K562 (cell line): ENCODE measurements at regions not wholly inside any gene's neighbourhood (a gene's known extent, or its start where the extent isn't known, plus 50 kb on each side); places are given as distances from the start of the nearest gene placed in this dataset.

Experiments
- ATAC-seq: fragments of 200-7000 bp; cut with Tn5 transposase; 3 replicates; pipeline ENCODE4 v1.9.1; 2020; ENCODE audit warnings: moderate library complexity
- BruUV-seq: library from RNA; stranded (reverse); fragments of 400-500 nt; replicated peaks from 2 replicates; lab custom pipeline; 2021; lab: Mats Ljungman, UMichigan
- CTCF ChIA-PET: fragments of 300-600 bp; formaldehyde crosslinking; extraction: SDS; loops from one replicate; lab custom pipeline; 2021; ENCODE audit warnings: low intra/inter-chr PET ratio; lab: Yijun Ruan, JAX
- POLR2A ChIA-PET: fragments of 300-600, 350-650 bp; sonication (Branson Sonifier 250); formaldehyde crosslinking; extraction: SDS; loops from one replicate; lab custom pipeline; 2021; ENCODE audit warnings: antibody characterized with exemption, inconsistent platforms; lab: Yijun Ruan, JAX
- DNase-seq, 4 experiments: peaks; one replicate each; pipeline versions ENCODE4 v3.0.0 to v3.0.0-alpha.2; 2011 to 2018; ENCODE audit warnings: low spot score in 3 of 4, mixed read lengths in 3 of 4; ENCODE audit errors: extremely low read depth in 1 of 4
- FAIRE-seq: peaks from 2 replicates; lab custom pipeline; 2011; peaks lifted over from hg19 to GRCh38; lab: Jason Lieb, UNC
- H2AFZ ChIP-seq: 2 replicates; pipeline ENCODE4 v1.6.0; 2011; ENCODE audit warnings: low read depth, low read length, control low read depth, inconsistent platforms
- H3K27ac ChIP-seq: fragments of 200-600 bp; 3 replicates; pipeline ENCODE4 v1.8.0; 2011; ENCODE audit warnings: low read depth, mild to moderate bottlenecking, control low read depth, inconsistent platforms, low read length, moderate library complexity, mixed read lengths; ENCODE audit errors: extremely low read depth
- H3K27me3 ChIP-seq, 2 experiments: fragments of 300-600 bp in 1 of 2; 2 replicates in 1 of 2; 3 replicates in 1 of 2; pipeline versions ENCODE4 v1.6.0 to v1.8.0; 2011; ENCODE audit warnings: inconsistent platforms in 2 of 2, low read length in 2 of 2, mild to moderate bottlenecking in 1 of 2, mixed read lengths in 1 of 2, moderate library complexity in 1 of 2; ENCODE audit not compliant: control insufficient read depth in 2 of 2, insufficient read depth in 2 of 2
- H3K36me3 ChIP-seq: fragments of 300-600 bp; 3 replicates; pipeline ENCODE4 v1.8.0; 2011; ENCODE audit warnings: mild to moderate bottlenecking, low read length, inconsistent platforms; ENCODE audit not compliant: control insufficient read depth, insufficient read depth
- H3K4me1 ChIP-seq, 2 experiments: fragments of 200-600 bp in 1 of 2; replicated peaks in 1 of 2; 2 replicates in 1 of 2; 3 replicates in 1 of 2; pipeline versions ENCODE4 v1.5.1 to v1.8.0; 2011; ENCODE audit warnings: inconsistent platforms in 2 of 2, low read length in 2 of 2, mild to moderate bottlenecking in 1 of 2, mixed read lengths in 1 of 2, moderate library complexity in 1 of 2; ENCODE audit not compliant: control insufficient read depth in 2 of 2, insufficient read depth in 2 of 2
- H3K4me2 ChIP-seq: 2 replicates; pipeline ENCODE4 v1.6.1; 2011; ENCODE audit warnings: low read length, control low read depth, inconsistent platforms, mixed read lengths; ENCODE audit not compliant: insufficient read depth
- H3K4me3 ChIP-seq: fragments of 200-600 bp; sonication (generic), shearing (Covaris generic); 2 replicates; pipeline ENCODE4 v1.5.1; 2016; ENCODE audit warnings: control low read depth, inconsistent platforms
- H3K79me2 ChIP-seq: fragments of 200-600 bp; 3 replicates; pipeline ENCODE4 v1.8.0; 2011; ENCODE audit warnings: low read length, inconsistent platforms; ENCODE audit not compliant: control insufficient read depth, insufficient read depth
- H3K9ac ChIP-seq, 2 experiments: 2 replicates each; pipeline versions ENCODE4 v1.6.0 to v1.6.1; 2011; ENCODE audit warnings: low read depth in 2 of 2, low read length in 2 of 2, control low read depth in 1 of 2, inconsistent platforms in 1 of 2, mild to moderate bottlenecking in 1 of 2, mixed read lengths in 1 of 2; ENCODE audit not compliant: insufficient read depth in 1 of 2
- H3K9me1 ChIP-seq: one replicate; pipeline ENCODE4 v1.6.0; 2011; ENCODE audit warnings: inconsistent platforms, mild to moderate bottlenecking, low read length, moderate library complexity; ENCODE audit not compliant: control insufficient read depth, insufficient read depth
- H3K9me3 ChIP-seq: replicated peaks from 2 replicates; pipeline ENCODE4 v1.5.1; 2011; ENCODE audit warnings: low read depth, low read length, inconsistent platforms; ENCODE audit not compliant: control insufficient read depth, insufficient read depth
- H4K20me1 ChIP-seq: replicated peaks from 2 replicates; pipeline ENCODE4 v1.6.1; 2011; ENCODE audit warnings: low read length, inconsistent platforms, mixed read lengths; ENCODE audit not compliant: control insufficient read depth, insufficient read depth
- ELK1 ChIP-seq: sonication (generic); formaldehyde crosslinking; IDR thresholded peaks from 2 replicates; pipeline ENCODE4 v1.8.1; 2022; ENCODE audit warnings: missing genetic modification reagents
- MECOM ChIP-seq: fragments of 250-450 bp; sonication (Bioruptor Pico); IDR thresholded peaks from 2 replicates; pipeline ENCODE4 v1.8.0; 2022; ENCODE audit warnings: inconsistent platforms
- MGA ChIP-seq: fragments of 450-650 bp; IDR thresholded peaks from 2 replicates; pipeline ENCODE4 v1.6.1; 2016; ENCODE audit warnings: mild to moderate bottlenecking, moderate library complexity
- NR4A1 ChIP-seq, 2 experiments: fragments of 250-450 bp in 1 of 2; fragments of 450-650 bp in 1 of 2; sonication (Bioruptor Pico) in 1 of 2; IDR thresholded peaks; 2 replicates each; pipeline versions ENCODE4 v1.4.0 to v1.6.1; 2016 to 2020; ENCODE audit warnings: mild to moderate bottlenecking in 2 of 2, missing compliant biosample characterization in 1 of 2, missing genetic modification characterization in 1 of 2, moderate library complexity in 1 of 2
- RUNX1 ChIP-seq: sonication (generic); IDR thresholded peaks from 2 replicates; pipeline ENCODE4 v1.6.1; 2016; ENCODE audit warnings: antibody characterized with exemption, low read depth
- ZNF121 ChIP-seq: sonication (generic); formaldehyde crosslinking; conservative IDR thresholded peaks from 2 replicates; pipeline ENCODE4 v1.8.0; 2022; ENCODE audit warnings: missing genetic modification reagents
- ZNF75A ChIP-seq: fragments of 450-650 bp; formaldehyde crosslinking; IDR thresholded peaks from 2 replicates; pipeline ENCODE4 v1.4.0; 2020; ENCODE audit warnings: mild to moderate bottlenecking
- WGBS: fragments of 100-300 bp; shearing (Covaris generic); methylation state at CpG from one replicate; pipeline ENCODE4 v1.1.6; 2016; ENCODE audit warnings: low coverage, mixed read lengths; ENCODE audit not compliant: insufficient coverage; ENCODE audit errors: missing lambda C conversion rate; 5-methylcytosine and 5-hydroxymethylcytosine counted together
- in situ Hi-C: fragments of 300-500 bp; cut with MboI; formaldehyde crosslinking; loops from 4 replicates; pipeline ENCODE4 v1.15.0; 2018; ENCODE audit warnings: inconsistent platforms, mixed read lengths
- intact Hi-C: fragments of 100-400 bp; cut with micrococcal nuclease; formaldehyde crosslinking; loops from 2 replicates; pipeline ENCODE4 v1.14.2; 2022

GRCh38 chr4:102153391-102153790 lies 191.9 kb downstream of the SLC39A8 start:
- Histone ChIP-seq H3K27ac (no peak overlapping the region), H2AFZ (no peak overlapping the region), H3K27me3 (no peaks in the 10 kb centered on the region), H3K9me1 (no peaks in the 10 kb centered on the region), H3K9me3 (no peaks in the 10 kb centered on the region), H3K4me3 (no peak overlapping the region), H4K20me1 (no peaks in the 10 kb centered on the region), H3K36me3 (no peaks in the 10 kb centered on the region), H3K4me2 (no peak overlapping the region), H3K9ac (no peak overlapping the region), H3K4me1 (no peaks in the 10 kb centered on the region), H3K79me2 (no peaks in the 10 kb centered on the region)
- no peak for ATAC-seq
- DNase-seq, result no peak
- ChIA-PET CTCF (no interaction called here), POLR2A (no interaction called here)
- in situ Hi-C loops (no loop called here), intact Hi-C loops (no loop called here)
- no peak for TF ChIP-seq ZNF75A (CRISPR knock-in tag)
- TF ChIP-seq ZNF121, result no peak
- no peak for TF ChIP-seq ELK1
- no peak for TF ChIP-seq NR4A1 (CRISPR knock-in tag; IDR thresholded peaks at IDR 0.05)
- no peak for TF ChIP-seq NR4A1 (tag; IDR thresholded peaks at IDR 0.05)
- TF ChIP-seq MGA, result no peak
- no peak for TF ChIP-seq MECOM (CRISPR knock-in tag)
- no peak for TF ChIP-seq RUNX1
- WGBS, result 0% methylated on average over 1 of the region's 1 CpG
- no peak for FAIRE-seq
- BruUV-seq, result no TSS peak
